Stimulated activated CD4-positive, alpha-beta T cell treated with anti-CD3 and anti-CD28 coated beads, Interleukin-1b, Interleukin-23, amount 100 ng/mL, for 4 hours (primary cell): ENCODE measurements at regions not wholly inside any gene's neighbourhood (a gene's known extent, or its start where the extent isn't known, plus 50 kb on each side); places are given as distances from the start of the nearest gene placed in this dataset.

Source experiments
- DNase-seq, 2 donors: peaks; one replicate each; pipeline ENCODE4 v3.0.0-alpha.2; 2020; ENCODE audit warnings: low read depth in 2 of 2

DNA sequence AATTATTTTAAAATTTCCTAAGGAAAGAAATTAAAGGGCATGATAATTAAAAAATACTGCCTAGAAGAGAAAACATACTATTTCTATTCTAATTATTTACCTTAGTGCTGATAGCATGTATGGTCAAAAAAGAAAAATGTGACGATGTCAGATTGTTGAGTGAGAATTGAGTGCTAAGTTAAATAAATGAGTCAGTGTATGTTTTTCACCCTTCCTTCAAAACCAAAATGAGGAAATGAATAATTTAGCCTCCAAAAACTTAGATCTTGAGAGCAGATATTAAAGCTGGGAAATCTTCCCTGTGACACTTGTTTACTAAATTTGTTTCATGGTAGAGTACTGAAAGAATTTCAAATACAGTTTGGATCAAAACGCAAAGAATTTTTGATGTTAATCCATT lies 58.6 kb upstream of the NYAP2 start:
- no peak for DNase-seq

DNA sequence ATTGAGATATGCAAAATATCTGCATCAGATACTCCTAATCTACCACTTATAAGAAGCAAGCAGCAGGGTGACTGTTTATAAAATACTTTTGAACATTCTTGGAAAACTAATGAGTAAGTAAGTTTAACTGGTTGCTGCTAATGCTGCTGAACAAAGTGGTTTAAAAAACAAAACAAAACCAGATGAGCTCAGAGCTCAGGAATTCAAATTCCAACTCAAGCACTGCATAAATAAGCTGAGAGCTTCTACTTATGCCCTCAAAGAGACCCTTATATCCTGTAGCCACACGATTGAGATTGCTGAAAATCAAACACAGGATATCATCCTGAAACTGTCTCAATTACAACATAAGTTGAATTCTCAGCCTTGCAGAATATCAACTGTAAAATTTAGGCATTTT lies 62.3 kb upstream of the NYAP2 start:
- no peak for DNase-seq

DNA sequence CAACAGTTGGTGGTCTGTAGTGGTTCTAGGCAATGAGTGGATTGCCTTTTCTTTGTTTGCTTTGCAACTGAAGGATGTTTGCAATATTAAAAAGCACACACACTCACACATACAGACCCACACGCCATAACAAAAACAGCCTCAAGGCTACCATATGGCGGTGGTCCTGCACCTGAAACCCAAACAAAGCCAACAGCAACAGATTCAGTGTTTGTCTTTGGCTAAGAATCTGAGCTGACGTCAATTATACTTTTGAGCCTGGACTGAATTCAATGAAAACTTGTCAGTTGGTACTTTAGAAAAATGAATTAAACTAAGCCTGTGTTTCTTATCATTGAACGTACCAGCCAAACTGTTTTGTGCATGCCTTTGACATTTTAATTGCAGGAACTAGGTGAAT lies 65.0 kb upstream of the NYAP2 start:
- no peak for DNase-seq

DNA sequence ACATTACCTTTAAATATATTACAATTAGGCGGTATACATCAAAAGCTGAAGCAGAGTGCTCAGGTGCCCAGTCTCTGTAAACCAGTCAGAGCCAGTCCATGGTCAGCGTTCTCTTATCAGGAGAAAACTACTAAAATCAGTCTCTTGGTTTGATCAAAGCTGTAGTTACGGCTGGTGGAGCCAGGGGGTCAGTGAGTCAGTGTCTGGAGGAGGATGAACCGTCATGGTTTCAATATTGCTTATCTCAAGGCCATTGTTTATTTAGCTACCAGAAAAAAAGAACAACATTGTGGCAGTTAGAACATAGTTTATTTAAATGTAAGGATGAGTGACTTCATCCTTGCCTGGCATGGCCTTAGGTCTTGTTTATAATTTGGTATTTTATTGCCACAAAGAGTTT lies 71.3 kb upstream of the NYAP2 start:
- DNase-seq = no peak

DNA sequence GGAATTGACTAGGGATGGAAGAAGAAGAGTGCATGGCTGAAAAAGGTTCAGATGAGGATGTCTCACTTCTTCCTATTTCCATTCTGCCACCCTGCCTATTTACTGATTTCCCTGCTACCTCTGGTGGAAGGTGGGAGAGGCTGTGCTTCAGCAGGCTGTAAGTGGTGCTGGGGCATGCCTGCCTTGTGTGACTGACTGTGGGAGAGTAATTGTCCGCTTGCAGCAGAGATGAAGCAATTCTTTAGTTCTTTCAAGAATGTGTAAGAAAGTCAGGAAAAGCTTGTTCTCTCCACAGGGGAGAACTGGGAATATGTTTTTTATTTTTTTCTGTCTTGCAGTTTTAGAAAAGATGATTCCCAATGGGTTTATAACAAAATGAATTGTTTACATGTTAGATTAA lies 72.5 kb upstream of the NYAP2 start:
- no peak for DNase-seq

DNA sequence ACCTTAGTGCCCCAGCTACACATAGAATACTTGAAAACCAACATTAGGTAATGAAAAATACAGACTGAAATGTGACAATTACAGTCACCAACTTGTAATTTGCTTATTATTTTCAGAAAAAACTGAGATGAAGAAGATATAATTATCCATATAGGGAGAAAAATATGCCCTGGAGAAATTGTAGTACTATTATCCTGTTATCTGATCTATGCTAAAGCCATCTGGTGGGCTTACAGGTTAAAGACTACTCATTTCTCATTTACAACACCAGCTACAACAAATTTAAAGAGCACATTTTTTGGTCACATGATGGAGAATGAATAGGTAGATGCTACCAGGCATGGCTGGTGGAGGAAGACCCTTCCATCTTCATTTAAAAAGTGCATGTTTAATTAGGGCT lies 79.6 kb upstream of the NYAP2 start:
- no peak for DNase-seq

DNA sequence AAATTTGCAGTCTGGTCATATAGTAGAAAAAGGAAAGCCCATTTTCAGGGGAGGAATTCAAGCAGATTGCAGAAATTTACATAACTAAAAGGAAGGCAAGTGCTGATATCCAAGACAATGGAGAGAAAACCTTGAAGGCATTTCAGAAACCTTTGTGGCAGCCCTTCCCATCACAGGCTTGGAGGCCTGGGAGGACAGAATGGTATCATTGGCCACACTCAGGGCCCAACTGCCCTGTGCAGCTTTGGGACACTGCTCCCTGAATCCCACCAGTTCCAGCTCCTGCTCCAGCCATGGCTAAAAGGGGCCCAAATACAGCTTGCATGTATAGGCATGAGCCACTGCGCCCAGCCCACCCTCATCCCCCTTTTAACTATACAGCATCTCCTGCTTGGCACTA lies 81.1 kb upstream of the NYAP2 start:
- DNase-seq = no peak

DNA sequence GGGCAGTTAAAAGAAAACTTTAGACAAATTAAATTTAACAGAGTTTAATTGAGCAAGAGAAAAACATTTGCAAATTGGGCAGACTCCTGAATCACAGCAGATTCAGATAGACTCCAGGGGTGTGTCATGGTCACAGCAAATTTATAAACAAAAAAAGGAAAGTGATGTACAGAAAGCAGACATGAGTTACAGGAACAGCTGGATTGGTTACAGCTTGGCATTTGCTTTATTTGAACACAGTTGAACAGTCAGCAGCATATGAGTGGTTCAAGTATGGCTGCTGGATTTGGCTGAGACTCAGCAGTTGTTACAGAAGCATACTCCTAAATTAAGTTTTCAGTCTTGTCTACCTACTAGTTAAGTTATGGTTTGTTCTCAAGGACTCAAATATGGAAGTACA lies 82.3 kb upstream of the NYAP2 start:
- DNase-seq = no peak

DNA sequence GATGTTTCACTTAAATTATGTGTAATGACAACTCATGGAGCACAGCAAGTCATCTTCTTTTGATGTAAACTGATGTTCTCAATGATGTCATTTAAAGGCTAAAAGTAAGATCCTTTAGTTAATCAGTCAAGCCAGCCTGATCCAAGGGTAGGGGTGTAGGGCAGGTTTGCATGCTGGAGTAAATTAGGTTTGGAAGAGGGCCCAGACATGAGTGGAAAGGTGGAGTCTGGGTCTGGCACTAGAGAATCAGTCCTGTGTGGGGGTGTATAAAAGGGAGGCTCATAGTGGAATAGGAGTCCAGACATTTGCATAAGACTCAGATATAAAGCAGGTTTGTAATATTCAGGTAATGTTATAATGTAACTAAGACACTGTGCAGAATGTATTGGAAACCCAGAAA lies 88.8 kb upstream of the NYAP2 start:
- DNase-seq = no peak

DNA sequence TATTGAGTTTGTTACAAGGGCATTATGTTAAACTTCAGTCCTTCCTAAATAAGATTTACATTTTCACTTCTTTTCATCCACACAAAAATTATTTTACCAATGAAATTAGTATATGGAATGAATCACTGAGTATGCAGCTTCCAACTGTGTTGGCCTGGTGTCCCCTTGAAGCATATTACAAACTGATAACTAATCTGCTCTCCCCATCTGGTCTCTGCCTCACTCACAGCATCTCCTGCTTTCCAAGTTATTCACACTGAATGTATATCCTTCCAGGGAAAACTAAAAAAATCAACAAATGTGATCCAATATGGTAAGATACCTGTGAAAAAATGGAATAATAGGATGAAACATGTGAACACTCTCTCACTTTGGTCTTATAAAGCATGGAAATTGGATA lies 90.0 kb upstream of the NYAP2 start:
- DNase-seq = no peak

DNA sequence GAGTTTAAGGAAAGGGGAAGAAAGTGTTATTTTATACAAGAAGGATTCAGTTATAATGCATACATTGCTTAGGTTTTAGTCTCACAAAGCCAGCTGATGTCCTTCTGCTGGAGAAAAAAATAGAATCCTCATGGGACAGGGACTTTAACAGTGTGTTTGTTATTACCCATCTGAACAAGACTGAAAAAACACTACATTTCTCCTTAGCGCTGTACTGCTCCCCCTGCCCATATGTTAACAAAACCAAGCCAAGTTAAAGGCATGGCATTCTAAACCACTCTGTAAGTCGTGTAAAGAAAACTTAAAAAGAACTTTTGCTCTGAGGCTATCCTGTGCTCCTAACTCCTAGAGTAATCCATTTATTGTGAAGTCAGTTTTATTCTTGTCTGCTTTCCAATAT lies 102.6 kb upstream of the NYAP2 start:
- DNase-seq = no peak

DNA sequence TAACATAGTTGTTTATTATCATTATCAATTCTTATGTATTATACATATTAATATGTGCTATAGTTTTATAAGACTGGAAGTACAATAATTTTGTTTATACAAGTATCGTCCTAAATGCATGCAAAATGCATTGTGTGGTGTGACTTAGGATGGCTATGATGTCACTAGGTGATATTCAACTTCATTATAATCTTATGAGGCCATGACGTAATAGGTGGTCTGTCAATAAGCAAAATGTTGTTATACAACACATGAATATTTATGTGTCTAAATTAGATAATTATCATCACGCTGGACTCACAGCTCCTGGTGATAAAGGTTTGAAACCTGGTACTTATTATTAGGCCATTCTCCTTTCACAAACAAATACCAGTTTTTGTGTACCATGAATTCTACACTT lies 104.4 kb upstream of the NYAP2 start:
- no peak for DNase-seq

DNA sequence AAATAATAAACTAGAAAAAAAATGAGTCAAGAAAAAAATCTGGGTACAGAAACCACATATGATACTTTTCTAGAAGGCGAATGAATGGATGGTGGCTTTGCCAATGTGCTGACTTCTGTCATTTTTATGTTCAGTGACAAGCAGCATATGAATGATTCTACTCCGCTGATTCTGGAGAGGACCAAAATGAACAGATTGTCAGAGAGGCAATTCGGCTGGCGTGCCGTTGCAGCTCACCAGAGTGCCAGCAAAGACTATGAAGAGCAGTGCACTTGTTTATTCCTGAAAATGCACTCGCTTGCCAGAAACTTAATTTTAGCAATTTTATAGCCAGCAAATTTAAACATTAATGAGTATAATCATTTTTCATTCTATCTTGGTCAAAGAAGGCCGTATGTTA lies 105.9 kb upstream of the NYAP2 start:
- DNase-seq = no peak

DNA sequence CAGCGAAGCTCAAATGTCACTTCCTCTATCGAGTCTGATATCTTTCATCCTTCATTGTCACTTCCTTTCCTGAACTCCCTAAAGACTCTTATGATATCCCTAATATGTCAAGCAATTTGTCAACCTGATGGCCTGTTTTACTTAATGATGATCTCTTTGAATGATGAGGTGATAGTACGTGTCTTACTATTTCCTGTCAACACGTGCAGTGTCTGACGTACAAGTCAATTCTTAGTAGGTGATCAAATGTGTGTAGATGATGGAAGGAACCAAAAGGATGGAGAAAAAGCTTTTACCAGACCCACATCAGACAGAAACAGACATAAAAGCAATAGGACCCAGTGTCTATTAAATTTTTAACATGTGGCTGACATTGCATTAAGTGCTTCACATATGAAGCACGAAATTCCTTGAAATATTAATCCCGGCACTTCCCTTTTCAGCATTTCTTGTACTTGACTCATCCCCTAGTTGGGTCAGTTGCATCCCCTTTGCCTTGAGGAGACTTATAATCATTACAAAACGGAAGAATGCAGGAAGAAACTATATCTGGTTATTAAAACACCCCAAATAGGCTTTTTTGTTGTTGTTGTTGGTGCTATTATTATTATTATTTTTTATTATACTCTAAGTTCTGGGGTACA lies 108.6 kb upstream of the NYAP2 start:
- no peak for DNase-seq

DNA sequence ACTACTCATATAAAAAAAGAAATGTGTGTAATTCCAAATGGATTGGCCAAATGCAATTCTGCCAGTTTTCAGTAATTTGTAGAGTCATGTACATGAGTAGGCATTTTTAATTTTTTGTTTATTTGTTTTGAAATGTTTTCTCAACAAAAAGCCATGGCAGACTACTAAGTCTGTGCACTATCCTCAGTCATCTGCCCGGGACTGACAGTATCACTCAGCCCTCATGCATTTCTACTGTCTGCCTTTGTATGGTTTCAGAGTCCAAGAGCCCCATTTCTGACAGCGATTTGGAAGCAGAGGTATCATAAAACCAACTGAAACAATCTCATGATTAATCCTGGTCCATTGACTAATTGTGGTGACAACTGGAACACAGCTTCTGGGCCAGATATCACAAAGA lies 109.9 kb upstream of the NYAP2 start:
- DNase-seq = no peak

DNA sequence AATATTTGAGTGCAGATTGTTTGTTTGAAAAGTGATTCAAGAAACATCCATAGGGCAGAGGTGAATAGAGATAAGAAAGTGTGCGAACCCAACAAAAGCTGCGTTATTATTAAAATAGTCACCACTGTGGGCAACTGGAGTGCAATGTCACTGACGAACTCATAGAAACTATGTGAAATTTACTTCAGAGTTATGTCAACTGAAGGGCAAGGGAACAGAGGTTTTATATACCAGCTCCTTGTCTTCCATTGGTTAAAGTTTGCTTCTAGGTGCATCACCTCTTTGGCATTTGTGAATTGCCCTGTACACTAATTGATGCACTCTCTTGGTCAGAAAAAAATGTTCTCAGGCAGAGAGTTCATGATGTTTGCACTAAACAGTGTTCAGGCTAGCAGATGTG lies 110.5 kb upstream of the NYAP2 start:
- no peak for DNase-seq

DNA sequence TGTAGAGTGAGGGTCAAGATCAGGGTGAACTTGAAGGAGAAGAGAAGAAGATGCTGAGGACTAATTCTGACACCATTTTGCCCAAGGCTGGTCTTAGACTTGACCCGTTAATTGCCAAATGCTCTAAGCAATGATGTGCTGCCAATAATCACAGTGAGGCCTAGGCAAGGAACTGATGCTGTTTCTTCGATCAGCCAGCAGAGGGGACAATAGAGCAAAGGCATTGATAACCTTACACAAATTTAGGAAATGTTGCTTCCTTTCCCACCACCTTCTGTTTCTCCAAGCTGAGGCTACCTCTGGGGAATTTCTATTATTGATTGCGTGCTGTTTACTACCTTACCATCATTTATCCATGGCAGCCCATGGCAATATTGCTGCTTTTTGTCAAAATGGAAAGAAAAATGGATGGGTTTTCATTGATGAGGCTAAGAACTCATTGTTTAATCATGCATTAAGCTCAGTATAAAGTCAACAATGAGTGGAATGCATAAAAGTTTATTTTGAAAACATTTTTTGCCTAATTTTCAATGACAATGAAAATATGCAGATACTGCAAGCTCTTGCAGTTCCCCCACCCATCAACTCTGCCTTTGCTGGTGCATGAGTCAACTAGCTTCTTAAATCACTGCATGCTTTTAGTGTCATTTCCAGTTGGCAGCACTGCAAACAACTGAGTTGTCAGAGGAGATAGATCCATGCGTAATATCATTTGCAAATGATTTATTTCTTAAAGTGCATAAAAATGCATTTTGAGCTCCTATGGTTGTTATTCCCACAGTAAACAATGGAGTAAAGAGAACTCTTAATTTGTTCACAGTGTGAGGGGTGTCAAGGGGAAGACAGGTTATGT lies 116.4 kb upstream of the NYAP2 start:
- peak in 1 of 2 donors; percentile 12 for DNase-seq

DNA sequence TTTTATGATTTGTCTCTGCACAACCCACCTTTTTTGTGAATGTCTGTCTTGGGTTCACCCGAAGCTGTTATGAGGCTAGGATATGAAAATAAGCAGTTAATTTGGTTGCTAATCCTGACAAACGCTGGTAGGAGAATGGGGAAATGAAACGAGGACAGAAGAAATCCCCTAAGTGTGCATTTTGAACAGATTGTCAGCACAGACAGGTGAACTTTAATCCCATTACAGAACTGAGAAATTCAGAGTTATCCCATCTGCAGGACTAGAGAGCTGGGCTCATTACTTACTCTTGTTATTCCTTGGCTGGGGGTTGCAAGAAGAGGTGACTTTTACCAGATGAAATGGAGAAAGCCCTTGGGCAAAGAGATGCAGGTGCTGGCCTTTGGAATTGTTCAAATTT lies 123.3 kb upstream of the NYAP2 start:
- no peak for DNase-seq

DNA sequence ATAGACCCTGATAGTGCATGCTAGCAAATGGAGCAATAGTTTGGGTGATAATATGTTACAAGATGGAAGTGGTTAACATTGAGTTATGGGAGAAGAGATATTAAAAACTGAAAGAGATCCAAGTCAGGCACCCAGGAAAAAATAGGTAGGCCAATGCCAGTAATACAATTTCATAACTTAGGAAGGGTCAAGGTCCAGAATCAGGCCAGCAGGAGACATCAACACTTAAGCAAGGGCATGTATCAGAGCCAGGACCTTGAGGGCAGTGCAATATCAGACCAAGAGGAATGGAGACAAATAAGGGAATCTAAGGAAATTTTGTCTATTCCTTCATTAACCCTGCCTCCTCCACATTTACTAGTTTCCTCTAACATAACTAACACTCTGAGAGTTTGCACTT lies 124.1 kb upstream of the NYAP2 start:
- DNase-seq = no peak

DNA sequence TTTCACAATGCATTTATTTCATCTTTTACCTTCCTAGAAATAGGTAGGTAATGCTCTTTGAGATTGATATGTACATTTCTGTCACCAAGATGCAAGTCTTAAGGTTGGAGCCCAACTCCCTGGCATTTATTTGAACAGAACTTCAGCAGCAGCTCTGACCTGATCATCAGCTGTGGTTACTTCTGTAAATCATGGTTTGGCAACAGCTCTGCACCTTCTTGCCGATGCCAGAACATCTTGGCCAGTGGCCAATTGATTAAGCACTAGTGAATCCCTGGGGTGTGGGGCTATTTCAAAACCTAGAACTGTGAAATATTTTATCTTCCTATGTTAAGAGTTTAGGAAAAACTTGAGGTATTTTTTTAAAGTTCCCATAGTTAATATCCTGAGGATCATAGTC lies 124.8 kb upstream of the NYAP2 start:
- no peak for DNase-seq

DNA sequence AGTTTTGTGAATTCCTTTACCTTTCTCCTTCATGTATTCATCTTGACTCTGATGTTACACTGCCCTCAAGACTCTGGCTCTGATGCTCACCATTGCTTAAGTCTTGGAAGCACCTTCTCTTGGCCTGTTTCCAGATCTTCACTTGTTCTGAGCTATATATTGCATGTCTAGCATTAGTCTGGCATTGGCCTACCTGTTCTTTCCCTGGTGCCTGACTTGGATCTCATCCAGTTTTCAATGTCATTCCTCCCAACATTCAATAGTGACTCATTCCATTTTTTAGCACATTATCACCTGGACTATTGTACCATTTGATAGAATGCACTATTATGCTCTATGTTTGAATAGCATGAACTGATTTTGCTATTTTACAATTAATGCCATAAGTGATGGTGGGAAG lies 127.3 kb upstream of the NYAP2 start:
- no peak for DNase-seq

DNA sequence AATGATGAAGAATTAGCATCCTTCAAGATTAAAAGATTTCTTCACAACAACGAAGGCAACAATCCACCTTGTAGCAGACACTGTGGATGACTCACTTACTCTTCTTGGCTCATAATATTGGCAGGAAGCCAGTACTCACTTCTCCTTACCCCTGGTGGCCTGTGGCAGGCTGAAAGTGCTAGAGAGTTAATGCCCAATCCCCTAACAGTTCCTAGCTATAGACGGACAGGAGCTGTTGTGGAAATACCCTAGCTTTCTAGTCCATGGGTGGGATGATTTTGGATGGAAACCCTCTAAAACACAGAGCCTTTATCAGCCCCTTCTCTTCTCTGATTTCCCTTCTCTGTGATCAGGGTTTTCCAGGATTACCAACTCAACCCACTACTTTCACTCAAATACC lies 128.6 kb upstream of the NYAP2 start:
- no peak for DNase-seq

DNA sequence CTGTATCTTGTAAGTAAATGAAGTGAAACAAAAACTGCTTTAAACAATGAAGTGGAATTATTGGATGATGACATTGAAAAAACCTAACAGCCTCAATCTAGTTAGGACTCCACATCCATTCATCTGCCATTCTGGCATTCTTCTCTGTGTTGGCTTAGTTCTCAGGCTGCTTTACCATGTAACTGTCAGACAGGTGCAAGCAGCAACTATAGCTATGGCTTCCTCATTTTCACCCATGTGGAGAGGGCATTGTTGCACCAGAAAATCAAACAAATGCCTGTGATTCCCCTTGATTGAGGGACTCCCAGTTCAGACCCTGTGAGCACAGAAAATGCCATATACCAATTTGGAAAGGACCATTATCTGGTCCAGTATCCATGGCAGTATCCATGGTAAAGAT lies 129.5 kb upstream of the NYAP2 start:
- no peak for DNase-seq

DNA sequence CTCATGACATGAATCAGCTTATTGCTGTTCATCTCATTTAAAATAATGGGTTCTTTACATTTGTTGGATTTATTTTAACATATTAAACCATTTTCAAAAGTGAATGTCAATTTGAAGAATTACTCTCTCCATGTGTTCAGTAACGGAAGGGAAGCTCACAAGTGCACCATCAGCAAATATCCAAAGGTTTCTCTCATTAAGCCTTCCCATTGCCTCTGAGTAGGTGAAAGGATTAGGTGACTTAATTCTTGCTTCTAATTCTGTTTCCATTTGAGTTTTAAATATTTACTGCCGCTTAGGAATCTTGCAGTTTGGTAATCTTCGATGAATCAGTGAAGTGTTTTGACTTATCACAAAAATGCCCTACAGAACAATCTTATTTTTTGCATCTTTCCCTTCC lies 145.1 kb upstream of the NYAP2 start:
- no peak for DNase-seq
